ENCODE measurements at regions not wholly inside any gene's neighbourhood (a gene's known extent, or its start where the extent isn't known, plus 50 kb on each side); places are given as distances from the start of the nearest gene placed in this dataset.
A peak's percentile ranks its signal among the peaks of the same experiment; 100 is the strongest.

DNA sequence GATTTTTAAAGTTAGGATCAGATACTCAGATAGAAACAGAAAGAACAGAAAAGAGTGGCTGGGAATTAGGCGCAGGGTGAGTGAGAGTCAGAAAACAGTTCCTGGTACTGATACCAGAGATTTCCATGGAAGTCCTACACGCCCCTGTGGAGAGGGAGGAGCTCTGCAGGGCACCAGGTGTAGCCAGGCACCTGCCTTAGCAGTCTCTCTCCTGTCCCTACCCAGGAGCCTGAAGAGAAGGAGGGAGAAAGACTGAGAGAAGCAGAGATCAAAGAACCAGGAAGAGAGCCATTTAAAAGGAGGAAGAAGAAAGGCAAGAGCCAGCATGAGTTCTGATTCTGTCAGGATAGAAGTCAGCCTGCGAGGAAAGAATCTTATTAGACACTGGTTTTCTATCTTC is 65.0 kb downstream of the CBLN1 start:
- DNase-seq (no peak), ATAC-seq (no peak)
- intact Hi-C loops (cut with micrococcal nuclease): no loop called here

DNA sequence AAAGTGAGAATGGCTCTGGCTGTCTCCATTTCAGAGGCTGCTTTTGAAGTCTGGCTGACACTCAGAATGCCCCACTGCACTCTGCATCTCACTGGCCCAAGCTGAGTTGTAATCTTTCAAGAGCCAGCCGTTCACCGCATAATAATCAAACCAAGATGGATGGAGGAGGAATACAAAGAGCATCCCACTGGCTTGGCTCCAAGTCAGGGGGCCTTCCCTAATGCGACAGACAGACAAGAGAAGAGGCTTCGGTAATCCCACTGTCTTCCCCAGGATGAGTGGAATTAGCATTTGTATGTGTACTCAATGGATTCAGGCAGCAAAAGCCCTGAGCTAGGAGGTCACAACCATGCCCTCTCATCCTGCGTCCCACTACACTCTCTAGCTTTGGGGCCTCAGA is 68.0 kb downstream of the CBLN1 start:
- intact Hi-C loops (cut with micrococcal nuclease): no loop called here
- ATAC-seq (no peak), DNase-seq (no peak)

DNA sequence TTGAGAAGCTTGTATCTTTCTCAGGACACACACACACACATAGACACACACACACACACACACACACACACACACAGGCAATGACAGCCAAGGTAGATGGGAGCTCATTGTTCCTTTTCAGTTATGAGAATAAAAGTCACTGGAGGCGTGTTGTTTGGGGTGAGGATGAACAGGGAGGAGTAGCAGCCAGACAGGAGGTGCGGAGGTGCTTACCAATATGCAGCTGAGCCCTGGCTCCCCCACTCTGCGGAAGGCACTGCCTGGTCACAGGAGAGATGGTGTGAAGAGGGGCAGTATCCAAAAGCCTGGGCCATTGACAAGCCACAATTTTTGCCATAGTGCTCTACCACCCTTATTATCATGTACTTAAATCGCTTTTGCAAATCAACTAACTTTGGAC is 77.4 kb downstream of the CBLN1 start:
- no peak for ATAC-seq
- no peak for DNase-seq
- intact Hi-C loops (cut with micrococcal nuclease): no loop called here

DNA sequence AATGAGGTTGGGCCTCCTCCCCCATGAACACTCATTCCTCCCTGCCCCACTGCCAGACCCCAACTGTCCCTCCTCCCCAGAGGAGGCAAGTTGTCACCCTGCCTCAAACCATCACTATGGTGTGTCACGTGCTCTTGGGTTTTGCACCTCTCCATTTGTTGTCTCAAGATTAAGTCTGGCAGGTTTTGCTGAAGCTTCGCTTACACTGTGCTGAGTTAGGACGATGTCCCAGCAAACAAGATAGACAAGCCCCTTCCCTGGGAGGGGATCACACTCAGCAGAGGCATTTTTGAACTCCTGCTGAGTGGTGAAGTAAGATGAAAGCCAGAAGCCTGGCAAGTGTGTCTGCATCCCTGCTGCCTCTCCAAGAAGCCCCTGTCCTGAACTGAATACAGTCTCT is 78.3 kb downstream of the CBLN1 start:
- intact Hi-C loops (cut with micrococcal nuclease): no loop called here
- DNase-seq: no peak
- ATAC-seq: no peak

DNA sequence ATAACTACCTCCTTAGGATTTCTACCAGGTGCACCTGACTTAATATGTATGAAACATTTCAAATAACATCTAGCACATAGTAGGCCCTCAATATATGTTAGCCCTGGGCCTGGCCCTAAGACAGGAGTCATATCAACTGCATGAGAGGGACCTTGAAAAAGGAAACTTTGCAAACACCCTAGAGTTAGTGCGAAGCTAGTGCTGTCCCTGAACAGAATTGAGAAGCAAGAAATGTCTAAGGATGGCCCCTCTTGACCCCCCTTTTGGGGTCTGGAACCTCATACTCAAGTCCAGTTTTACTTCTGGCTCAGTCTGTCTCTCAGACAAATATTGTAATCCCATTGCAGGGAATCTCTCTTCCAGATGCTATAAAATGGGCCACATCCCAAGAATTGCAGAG is 80.5 kb downstream of the CBLN1 start:
- no peak for DNase-seq
- intact Hi-C loops (cut with micrococcal nuclease): no loop called here
- ATAC-seq: no peak

DNA sequence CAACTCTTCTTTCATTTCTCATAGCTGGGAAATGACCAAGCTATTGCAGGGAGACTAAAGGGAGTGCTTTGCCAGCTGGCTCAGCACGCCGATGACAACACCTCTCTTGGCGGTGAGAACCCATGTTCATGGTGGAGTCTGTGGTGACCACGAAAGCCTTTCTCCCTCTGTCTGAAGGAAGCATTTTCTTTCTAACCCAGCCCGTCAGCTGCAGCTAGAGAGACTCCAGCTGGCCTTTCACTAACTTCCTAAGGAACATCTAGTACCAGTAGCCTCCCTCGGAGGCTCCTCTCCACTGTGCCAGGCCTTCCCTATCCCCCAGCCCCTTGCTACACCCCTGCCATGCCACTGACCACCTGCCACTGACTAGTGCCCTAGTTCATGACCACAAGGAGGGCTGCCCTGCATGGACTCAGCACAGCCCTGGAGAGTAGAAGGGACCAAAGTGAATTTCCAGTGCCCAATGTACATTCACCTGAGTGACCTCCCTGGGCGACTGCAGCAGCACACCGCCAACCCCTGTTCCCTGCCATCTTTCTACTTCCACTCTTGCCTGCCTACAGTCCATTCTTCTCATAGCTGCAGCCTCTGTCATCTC is 81.3 kb downstream of the CBLN1 start:
- peak; percentile 63 for DNase-seq
- peak; percentile 90 for ATAC-seq
- intact Hi-C loops (cut with micrococcal nuclease): no loop called here

DNA sequence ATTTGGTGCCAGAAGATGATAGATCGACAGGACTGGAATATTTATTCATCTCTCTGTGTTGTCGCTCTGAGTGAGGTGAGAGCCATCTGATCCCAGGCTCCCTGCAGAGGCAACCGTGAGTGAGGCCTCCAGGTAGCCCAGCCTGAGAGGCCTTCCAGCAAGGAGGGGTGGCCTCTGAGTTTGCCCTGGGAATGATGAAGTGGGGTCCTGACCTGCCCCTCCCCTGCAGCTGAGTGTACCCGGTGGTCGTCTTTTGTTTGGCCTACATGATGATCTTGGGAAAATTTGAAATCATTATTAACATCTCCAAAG is 86.4 kb downstream of the CBLN1 start:
- intact Hi-C loops (cut with micrococcal nuclease): no loop called here
- no peak for ATAC-seq
- no peak for DNase-seq

DNA sequence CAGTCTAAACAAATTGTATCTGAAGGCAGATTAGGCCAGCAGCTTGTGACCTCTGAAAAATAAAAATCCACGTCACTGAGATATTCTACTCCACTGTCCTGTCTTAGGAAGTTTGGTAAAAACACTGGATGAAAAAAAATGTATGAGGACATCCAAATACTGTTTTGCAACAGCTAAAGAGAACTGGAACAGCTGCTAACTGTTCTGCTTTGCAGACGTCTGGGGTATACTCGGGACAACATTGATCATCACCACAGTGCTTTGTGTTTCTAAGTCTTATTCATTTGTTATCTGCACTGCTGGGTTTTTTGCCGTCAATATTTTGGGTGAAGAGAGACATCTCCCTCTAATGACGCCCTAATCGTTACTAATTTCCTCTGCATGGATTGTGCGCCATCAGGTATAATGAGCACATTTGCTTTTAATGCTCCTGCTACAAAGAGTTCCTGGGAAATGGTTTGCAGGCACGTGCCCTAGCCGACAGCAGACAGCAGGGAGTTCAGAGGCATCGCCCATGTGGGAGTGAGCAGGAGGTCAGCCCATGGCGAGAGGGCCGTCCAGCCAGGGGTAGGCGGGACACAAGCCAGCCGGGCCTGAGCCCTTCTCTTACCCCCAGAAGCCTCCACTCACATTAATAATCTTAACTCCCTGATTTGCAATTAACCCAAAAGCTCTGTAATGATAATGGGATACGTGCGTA is 87.0 kb downstream of the CBLN1 start:
- ATAC-seq: peak; percentile 93
- intact Hi-C loops (cut with micrococcal nuclease): no loop called here
- peak; percentile 67 for DNase-seq

DNA sequence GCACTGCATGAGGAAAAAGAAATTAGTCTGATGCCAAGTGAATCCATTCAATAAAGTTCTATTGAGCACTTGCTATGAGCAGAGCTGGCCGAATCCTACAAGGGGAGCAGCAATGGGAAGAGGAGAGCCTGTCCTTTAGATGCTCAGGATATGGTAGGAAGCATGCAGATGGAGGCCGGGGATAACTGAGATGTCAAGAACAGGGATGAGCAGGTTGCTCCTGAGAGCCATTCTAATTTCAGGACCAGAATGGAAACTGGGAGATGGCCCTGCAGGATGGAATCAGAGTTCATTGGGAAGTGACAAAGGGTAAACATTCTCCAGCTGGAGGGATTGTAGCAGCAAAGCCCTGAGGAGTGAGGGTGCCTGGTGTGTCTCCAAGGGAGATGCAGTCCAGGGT is 88.0 kb downstream of the CBLN1 start:
- no peak for ATAC-seq
- no peak for DNase-seq
- intact Hi-C loops (cut with micrococcal nuclease): no loop called here

DNA sequence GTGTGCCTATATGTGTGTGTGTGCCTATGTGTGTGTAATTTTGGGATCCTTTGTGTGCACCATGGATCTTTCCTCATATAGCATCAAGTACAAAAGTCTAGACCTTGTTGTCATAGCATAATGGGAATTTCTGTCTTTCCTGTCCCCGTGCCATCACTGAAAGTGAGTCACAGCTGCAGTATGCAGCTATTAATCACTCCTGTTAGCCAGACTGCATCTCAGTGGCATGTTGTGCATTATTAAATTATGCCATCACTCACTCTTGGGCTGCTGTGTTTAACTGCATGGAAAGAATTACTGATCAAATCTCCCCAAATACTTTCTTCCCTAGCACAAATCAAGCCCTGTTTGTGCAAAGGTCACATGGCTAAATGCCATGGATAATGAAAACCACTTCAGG is 92.4 kb downstream of the CBLN1 start:
- intact Hi-C loops (cut with micrococcal nuclease): no loop called here
- no peak for DNase-seq
- ATAC-seq: no peak

DNA sequence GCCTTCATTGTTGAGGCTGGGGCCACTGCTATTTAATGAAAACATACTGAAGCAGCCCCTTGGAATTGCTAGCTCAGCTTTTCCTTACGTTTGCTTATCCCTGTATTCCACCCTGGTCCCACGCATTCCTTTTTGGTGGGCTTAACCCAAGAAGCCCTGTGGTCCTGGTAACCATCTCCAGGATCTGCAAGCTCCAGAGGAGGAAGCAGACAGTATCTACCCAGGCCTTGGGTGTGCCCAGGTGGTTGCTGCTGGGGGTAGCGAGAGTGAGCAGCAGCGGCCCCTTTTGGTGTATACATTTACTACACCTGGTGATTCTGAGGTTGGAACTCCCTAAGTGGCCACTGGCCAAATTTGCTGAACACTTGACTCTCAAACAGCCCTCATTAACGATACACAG is 97.7 kb downstream of the CBLN1 start:
- peak; percentile 29 for DNase-seq
- ATAC-seq: peak; percentile 70
- intact Hi-C loops (cut with micrococcal nuclease): no loop called here

DNA sequence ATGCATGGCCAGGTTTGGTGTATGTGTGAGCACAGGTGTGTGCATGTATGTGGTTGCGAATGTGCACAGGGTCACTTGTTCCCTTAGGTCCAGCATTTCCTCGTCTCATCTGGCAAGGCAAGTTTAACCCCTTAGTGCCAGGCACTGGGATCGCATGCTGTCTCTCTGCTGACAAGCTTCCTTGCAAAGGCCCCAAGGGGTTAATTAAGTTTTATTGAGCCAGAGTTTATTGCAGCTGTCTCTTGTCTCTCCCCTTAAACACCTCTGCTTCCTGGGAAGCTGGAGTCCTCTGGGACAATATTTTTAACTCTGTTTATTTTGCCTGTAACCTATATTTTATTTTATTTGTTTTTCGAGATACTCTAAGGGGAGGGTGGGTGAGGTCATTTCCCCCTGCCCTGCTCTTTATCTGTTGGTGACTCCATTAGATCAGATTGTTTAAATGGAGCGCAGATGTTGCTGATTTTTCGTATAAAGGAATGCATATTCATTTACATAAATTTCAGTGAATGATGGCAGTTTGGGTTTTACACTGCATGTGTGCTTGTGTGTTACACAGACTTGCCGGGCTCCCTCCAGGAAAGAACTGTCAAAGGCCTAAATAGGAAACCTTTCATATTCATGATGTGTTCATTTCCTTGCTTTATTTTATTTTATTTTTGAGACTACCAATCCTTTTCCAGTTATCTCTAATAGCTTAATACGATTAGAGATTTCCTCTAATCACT is 99.7 kb downstream of the CBLN1 start:
- ATAC-seq (no peak), DNase-seq (no peak)
- intact Hi-C loops (cut with micrococcal nuclease): no loop called here

DNA sequence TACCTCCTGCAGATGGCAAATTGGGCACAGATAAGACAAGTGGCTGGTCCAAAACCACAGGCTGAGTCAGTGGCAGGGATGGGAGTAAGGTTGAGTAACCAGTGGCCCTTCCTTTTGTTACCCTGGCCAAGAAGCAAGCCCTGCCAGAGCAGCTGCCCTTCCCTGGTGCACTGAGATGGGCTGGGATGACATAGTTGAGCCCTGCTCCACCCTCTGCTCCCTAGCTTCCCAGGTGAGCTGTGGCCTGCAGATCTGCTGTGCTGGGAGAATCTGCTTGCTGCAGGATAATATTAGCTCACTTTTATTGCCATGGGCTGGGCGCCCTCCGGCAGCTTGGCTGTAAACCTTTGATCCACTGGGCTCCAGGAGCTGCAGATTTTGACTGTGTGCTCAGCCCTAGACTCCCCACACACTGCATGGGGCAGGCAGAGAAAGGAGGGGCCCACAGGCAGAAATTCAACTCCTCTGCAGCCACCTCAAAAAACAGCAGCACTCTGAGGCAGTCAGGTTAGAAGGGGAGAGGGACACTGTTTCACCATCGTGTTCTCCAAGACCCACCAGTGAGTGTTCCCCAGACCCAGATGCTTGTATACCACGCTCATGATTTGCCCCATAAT is 101.8 kb downstream of the CBLN1 start:
- DNase-seq: no peak
- intact Hi-C loops (cut with micrococcal nuclease): no loop called here
- no peak for ATAC-seq

DNA sequence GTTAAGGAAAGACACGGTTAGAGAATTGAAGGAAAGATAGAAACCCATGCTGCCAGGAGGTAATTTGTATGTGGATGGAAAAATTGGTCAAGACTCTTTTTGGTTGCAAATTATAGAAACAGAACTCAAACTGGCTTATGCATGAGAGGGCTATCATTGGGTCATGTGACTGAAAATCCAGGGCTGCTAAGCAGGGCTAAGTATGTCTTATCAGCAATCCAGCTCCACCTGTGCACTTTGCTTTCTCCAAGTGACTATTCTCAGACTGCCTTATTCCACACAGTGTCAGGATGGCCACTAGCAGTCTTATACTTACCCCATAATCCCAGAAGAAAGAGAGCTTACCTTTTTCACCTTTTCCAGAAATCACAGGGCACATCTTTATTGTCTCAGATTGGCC is 113.5 kb downstream of the CBLN1 start:
- no peak for ATAC-seq
- intact Hi-C loops (cut with micrococcal nuclease): no loop called here
- no peak for DNase-seq

DNA sequence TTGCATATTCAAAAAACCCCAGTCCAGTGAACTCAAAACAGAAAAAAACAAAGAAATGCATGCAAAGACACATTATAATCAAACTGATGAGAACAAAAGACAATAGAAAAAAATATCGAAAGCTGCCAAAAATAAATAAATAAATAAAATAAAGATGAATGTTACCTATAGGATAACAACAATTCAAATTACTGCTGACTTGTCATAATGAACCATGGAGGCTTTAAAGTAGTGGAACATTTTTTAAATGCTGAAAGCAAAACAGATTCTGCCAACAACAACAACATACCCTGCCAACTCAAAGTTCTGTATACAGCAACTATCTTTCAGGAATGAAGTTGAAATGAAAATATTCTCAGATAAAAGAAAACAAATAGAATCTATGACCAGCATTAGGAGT is 116.6 kb downstream of the CBLN1 start:
- DNase-seq (no peak), ATAC-seq (no peak)
- intact Hi-C loops (cut with micrococcal nuclease): no loop called here

DNA sequence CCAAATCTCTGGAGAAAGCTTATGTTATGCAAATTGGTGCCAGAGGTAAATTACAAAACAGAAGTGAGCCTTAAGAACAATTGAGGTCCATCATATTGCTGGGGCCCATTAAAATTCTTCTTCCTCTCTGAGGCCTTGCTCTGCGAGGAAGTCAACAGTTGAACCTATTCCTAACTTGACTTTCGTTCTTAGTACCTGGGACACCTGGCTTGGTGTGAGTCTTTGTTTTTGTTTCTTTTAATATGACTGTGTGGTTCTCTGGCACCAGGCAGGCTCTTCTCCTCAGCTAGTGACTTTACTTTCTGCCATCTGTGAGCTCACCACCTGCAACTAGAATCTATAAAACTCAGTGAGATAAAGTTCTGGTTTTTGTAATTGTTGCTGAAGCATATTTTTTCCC is 120.4 kb downstream of the CBLN1 start:
- no peak for DNase-seq
- intact Hi-C loops (cut with micrococcal nuclease): no loop called here
- no peak for ATAC-seq

DNA sequence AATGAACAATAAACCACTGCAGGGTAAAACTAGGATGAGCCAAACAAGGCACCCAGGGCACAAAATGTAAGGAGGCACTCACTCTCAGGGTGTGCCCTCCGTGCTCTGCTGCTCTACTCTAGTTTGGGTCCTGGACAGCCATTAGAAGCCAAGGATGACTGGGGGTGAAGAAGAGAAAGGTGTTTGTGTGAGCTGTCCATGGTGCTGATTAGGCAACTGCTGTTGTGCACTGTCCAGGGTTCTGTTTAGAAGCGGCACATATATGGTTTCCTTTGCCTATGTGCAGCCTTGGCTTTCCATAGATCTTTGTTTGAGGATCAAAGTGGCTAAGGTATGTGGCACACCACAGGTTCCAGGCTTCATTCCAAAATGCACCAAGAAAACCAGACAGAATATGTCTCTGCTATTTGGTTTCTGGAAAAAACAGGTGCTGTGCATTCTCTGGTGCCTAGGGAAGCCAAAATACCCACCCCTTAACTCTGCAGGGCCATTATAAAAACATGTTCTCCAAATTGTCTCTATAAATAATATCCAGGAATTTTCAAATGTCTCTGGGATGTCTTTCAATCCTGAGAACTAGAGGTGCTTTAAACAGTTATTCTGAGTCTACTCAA is 123.5 kb downstream of the CBLN1 start:
- intact Hi-C loops (cut with micrococcal nuclease): no loop called here
- ATAC-seq (peak; percentile 45), DNase-seq (no peak)

DNA sequence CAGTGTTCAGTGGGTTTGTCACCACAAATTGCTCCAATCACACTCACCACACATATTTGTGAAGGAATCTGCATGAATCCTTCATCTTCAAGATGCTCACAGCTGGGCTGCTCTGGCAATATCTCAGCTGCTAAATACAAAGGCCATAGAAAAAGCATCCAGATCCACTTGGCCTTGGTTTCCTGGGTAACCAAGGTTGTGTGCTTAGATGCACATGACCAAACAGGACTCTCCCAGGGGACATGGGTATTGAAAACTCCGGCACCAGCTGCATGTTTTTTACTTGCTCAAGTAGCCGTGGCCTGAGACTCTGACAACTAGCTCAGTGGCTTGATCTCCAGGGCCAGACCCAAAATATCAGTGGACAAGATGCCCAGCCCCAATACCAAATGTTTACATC is 131.3 kb downstream of the CBLN1 start:
- ATAC-seq (no peak), DNase-seq (no peak)
- intact Hi-C loops (cut with micrococcal nuclease): no loop called here

DNA sequence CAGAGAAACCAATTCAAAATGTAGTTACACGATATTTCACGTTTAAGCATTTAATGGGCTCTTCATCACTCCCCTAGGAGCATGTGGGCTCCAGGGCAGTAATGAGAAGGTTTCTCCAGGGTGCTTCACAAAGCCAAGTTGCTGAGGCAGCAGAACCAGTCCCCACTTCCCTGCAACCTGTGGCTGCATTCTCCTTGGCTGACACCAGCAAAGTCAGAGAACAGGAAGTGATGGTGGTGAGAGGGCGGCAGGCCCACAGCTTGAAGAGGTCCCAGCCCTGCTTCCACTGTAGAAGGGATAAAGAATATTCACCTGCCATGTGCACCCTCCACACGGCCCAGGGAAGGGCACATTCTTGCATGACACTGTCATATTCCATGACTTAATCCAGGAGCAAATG is 133.2 kb downstream of the CBLN1 start:
- intact Hi-C loops (cut with micrococcal nuclease): no loop called here
- no peak for ATAC-seq
- DNase-seq: no peak

DNA sequence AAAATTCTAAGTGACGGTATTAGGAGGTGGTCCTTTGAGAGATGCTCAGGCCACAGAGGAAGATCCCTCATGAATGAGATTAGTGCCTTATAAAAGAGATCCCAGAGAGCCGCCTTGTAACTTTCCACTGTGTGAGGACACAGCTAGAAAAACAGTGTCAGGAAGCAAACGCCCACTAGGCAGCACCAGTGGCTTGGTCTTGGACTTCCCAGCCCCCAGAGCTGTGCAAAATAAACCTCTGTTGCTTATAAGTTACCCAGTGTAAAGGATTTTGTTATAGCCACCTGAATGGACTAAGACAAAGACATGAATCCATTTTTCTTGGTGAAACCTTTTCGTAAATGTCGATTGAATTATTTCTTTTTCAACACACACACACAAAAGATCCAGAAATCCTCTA is 141.0 kb downstream of the CBLN1 start:
- no peak for ATAC-seq
- intact Hi-C loops (cut with micrococcal nuclease): no loop called here
- no peak for DNase-seq

Measured in left ventricle myocardium superior (tissue), 1 donor.